ENCODE measurements at regions not wholly inside any gene's neighbourhood (a gene's known extent, or its start where the extent isn't known, plus 50 kb on each side); places are given as distances from the start of the nearest gene placed in this dataset.

GRCh38 chr13:50249144-50249521 is 233.9 kb downstream of the KCNRG start:
- TF ChIP-seq GATA3 (IDR thresholded peaks at IDR 0.05; ENCODE audit: low read depth, low read length) (no peak), GATA2 (IDR thresholded peaks at IDR 0.05; ENCODE audit: low read depth, low read length) (no peak)

- TF ChIP-seq GATA3 (IDR thresholded peaks at IDR 0.05; ENCODE audit: low read depth, low read length) (no peak), GATA2 (IDR thresholded peaks at IDR 0.05; ENCODE audit: low read depth, low read length) (no peak)
These were observed 235.2 kb downstream of the KCNRG start for GRCh38 chr13:50250401-50250800.

- no peak for TF ChIP-seq GATA2 (IDR thresholded peaks at IDR 0.05; ENCODE audit: low read depth, low read length)
- TF ChIP-seq GATA3 (IDR thresholded peaks at IDR 0.05; ENCODE audit: low read depth, low read length): no peak
These were observed 240.4 kb downstream of the KCNRG start for GRCh38 chr13:50255639-50256038.

GRCh38 chr13:50257646-50258045 is 242.4 kb downstream of the KCNRG start:
- TF ChIP-seq GATA2 (IDR thresholded peaks at IDR 0.05; ENCODE audit: low read depth, low read length): no peak

- TF ChIP-seq GATA3 (IDR thresholded peaks at IDR 0.05; ENCODE audit: low read depth, low read length) (no peak), GATA2 (IDR thresholded peaks at IDR 0.05; ENCODE audit: low read depth, low read length) (no peak)
These were observed 246.1 kb downstream of the KCNRG start for GRCh38 chr13:50261130-50261901.

GRCh38 chr13:50267066-50267465 is 251.8 kb downstream of the KCNRG start:
- TF ChIP-seq GATA2 (IDR thresholded peaks at IDR 0.05; ENCODE audit: low read depth, low read length) (no peak), GATA3 (IDR thresholded peaks at IDR 0.05; ENCODE audit: low read depth, low read length) (no peak)

GRCh38 chr13:50267917-50268316 is 252.7 kb downstream of the KCNRG start:
- TF ChIP-seq GATA3 (IDR thresholded peaks at IDR 0.05; ENCODE audit: low read depth, low read length): no peak
- TF ChIP-seq GATA2 (IDR thresholded peaks at IDR 0.05; ENCODE audit: low read depth, low read length): no peak

GRCh38 chr13:50268500-50268899 is 253.3 kb downstream of the KCNRG start:
- TF ChIP-seq GATA3 (IDR thresholded peaks at IDR 0.05; ENCODE audit: low read depth, low read length) (no peak), GATA2 (IDR thresholded peaks at IDR 0.05; ENCODE audit: low read depth, low read length) (no peak)

GRCh38 chr13:50274181-50274580 is 258.9 kb downstream of the KCNRG start:
- TF ChIP-seq GATA2 (IDR thresholded peaks at IDR 0.05; ENCODE audit: low read depth, low read length) (no peak), GATA3 (IDR thresholded peaks at IDR 0.05; ENCODE audit: low read depth, low read length) (no peak)

GRCh38 chr13:50275392-50276063 is 260.3 kb downstream of the KCNRG start:
- TF ChIP-seq GATA3 (IDR thresholded peaks at IDR 0.05; ENCODE audit: low read depth, low read length) (no peak), GATA2 (IDR thresholded peaks at IDR 0.05; ENCODE audit: low read depth, low read length) (no peak)

GRCh38 chr13:50276550-50276949 is 261.3 kb downstream of the KCNRG start:
- TF ChIP-seq GATA2 (IDR thresholded peaks at IDR 0.05; ENCODE audit: low read depth, low read length) (no peak), GATA3 (IDR thresholded peaks at IDR 0.05; ENCODE audit: low read depth, low read length) (no peak)

GRCh38 chr13:50277127-50277526 is 261.9 kb downstream of the KCNRG start:
- no peak for TF ChIP-seq GATA2 (IDR thresholded peaks at IDR 0.05; ENCODE audit: low read depth, low read length)
- no peak for TF ChIP-seq GATA3 (IDR thresholded peaks at IDR 0.05; ENCODE audit: low read depth, low read length)

GRCh38 chr13:50277906-50278305 is 262.7 kb downstream of the KCNRG start:
- no peak for TF ChIP-seq GATA3 (IDR thresholded peaks at IDR 0.05; ENCODE audit: low read depth, low read length)
- no peak for TF ChIP-seq GATA2 (IDR thresholded peaks at IDR 0.05; ENCODE audit: low read depth, low read length)

GRCh38 chr13:50280441-50280937 is 265.2 kb downstream of the KCNRG start:
- TF ChIP-seq GATA2 (IDR thresholded peaks at IDR 0.05; ENCODE audit: low read depth, low read length): no peak
- no peak for TF ChIP-seq GATA3 (IDR thresholded peaks at IDR 0.05; ENCODE audit: low read depth, low read length)

GRCh38 chr13:50282016-50282415 is 266.8 kb downstream of the KCNRG start:
- TF ChIP-seq GATA2 (IDR thresholded peaks at IDR 0.05; ENCODE audit: low read depth, low read length): no peak
- TF ChIP-seq GATA3 (IDR thresholded peaks at IDR 0.05; ENCODE audit: low read depth, low read length): no peak

Data from SH-SY5Y (cell line).